ENCODE measurements at regions not wholly inside any gene's neighbourhood (a gene's known extent, or its start where the extent isn't known, plus 50 kb on each side); places are given as distances from the start of the nearest gene placed in this dataset.

DNA sequence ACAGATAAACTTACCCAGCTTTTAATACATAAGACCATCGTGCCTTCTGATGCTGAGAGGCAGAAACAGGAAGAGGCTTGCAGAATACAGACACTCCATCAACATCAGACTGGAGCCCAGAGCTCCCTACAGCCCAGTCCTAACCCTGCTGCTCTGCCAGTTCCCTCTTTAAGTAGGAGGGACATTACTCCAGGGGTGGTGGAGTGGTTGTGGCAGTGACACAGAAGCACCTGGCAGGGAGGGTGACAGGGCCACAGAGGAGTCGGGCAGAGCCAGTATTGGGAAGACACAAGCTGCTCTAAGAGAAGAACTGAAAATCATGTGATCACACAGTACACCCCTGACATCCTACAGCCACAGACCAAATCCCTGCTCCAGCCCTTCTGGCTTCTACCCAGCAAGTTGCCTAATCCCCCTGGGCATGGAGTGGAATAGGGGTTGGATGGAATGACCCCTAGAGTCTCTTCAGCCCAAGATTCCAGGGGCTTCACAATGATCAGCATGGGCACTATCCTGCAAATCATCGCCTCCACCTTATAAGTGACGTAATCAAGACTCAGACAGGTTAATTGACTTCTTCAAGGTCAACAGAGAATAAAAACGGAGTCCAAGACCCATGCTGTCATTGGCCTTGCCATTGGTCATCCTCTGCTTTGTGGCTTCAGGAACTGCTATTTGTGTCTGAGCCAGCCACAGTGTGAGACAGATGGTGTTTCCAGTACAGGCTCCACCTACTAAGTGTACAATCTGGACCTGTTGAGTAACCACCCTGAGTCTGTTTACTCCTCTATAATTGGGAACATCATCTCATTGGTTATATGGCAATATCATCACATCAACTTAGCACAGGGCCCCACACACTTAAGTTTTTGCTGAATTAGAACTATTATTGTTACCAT lies 61.1 kb upstream of the ZMIZ1 start:
- no peak for DNase-seq

DNA sequence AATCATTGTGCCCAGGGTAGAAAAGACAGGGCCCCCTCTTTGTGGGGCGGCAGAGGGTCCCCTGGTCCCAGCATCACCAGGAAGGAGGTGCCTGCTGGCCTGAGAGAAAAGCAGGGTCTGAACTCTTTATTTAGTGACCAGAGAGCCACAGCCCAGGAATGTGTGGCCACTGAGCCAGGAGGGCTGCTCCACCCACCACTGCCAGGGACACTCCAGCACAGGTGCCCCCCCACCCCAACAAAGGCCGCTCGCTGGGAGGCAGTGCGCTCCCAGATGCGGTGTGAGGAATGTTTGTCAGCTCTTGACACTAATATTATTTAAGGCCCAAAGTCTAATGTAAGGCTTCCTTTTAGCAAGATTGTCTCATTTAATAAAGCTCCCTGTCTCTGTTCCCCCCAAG lies 59.6 kb upstream of the ZMIZ1 start:
- DNase-seq = no peak

DNA sequence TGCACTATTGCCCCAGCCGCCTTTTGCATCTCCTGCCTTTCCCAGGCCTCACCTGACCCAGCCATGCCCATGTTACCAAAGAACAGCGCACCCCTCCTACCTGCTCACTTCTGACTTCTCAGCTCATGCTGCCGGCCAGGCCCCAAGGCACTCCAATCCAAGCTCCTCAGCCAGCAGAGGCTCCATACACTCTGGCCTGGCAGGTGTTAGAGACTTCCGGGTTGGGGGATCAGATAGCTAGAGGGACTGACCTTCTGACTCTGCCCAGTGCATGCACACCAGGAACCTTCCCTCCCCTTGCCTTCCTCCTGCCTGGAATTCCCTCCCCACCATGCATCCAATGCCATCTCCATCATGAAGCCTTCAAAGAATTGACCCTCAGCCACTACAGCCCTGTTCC lies 56.2 kb upstream of the ZMIZ1 start:
- no peak for DNase-seq

DNA sequence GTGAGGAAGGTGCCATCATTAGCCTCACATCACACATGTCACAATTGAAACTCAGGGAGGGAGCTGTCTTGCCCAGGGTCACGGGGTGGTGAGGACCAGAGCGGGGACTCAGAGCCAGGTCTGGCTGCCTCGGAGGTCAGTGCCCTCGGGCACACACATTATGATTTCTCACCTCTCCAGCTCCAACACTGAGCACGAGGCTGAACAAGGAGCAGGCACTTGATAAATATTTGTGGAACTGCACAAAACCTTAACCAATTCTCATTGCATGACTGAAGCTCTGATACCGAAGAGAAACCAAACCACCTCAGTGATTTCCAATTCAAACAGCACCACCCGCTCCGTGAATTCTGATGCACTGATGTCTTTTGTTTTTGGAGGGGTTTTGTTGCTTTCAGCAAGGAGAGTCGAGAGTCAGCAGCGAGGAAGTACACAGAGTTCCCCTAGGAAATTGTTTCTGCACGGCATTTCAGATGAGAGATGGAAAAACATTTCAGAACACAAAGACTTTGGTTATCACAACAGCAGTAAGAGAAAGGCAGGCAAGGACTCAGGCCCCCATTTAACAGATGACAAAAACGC lies 55.3 kb upstream of the ZMIZ1 start:
- no peak for DNase-seq

DNA sequence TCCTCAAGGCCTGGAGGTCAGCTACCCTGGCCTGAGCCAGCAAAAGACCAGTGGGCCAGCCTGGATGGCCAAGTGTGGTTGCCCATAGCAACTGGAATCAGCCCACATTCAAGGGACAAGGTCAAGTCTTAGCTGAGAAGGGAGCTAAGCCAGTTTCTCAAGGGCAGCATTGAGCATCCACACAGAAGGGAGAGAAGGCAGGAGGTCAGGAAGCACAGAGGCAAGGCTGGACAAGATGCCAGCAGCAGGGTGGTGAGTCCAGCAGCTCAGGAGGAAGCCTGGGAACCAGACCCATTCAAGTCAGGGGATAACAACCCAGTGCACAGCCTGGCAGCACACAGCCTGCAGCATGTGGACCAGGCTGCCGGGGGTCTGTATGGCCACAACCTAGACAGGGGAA lies 54.0 kb upstream of the ZMIZ1 start:
- no peak for DNase-seq

DNA sequence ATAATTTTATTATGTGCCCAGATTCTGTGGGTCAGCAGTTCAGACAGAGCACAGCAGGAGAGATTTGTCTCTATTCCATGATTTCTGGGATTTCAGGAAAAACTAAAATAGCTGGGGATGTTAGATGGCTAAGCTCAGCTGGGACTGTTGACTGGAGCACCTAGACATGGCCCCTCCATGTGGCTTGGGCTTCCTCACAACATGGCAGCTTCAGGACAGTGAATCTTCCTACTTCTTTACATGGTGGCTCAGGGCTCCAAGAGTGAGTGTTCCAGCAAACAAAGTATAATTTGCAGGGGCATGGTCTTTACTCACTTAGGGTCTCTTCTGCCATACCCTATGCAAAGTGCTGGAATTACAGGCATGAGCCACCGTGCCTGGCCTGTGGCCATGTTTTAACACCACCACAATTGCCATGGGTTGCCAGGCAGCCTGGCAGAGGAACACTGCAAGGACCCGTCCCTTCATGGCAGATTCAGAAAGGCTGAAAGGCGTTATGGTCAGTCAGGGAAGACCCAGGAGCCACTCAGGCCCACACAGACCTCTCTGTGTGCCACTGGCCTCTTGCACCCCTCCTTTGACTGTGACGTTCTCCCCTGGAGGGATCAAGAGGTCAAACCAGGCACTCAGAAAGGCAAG lies 50.8 kb upstream of the ZMIZ1 start:
- no peak for DNase-seq

DNA sequence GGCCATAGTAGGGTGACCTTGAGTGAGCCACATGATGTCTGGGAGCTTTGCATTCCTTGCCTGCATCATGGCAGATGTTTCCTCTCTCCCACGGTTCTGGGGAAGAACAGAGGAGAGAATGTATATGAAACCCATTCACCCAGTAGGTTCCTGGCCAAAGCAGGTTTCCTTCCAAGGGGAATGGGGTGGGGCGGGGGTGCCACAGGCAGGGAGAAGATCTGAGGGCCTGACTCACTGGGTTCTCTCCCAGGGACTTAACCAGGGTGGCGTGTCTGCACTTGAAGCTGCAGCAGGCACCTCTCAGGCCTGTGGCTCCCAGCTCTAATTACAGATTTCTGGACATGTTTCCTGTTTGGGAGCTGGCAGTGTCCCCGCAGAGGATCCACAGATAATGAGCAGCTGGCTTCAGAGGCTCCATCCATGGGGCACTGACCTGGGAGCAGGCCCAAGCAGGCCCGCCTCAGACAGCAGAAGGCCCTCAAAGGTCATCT lies 50.2 kb upstream of the ZMIZ1 start:
- DNase-seq = no peak
